ENCODE measurements at regions not wholly inside any gene's neighbourhood (a gene's known extent, or its start where the extent isn't known, plus 50 kb on each side); places are given as distances from the start of the nearest gene placed in this dataset.

DNA sequence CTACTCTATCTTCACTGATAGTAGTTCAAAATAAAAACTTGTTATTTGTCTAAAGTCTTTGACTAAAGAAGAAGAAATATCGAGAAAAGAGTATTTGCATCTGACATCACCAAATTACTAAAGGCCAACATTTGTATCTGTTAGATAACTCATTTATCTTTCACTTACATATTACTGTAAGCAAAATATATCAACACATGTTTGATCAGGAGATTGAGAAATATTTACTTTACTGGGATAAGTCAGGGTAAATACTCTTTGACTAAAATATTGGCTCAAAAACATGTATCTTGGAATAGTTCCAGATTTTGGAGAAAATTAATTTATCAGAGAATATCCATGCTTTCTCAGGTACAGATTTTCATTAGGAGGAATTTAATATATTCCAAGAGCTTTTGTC is 306.0 kb downstream of the TENT5A start (continued):
- TF ChIP-seq, protein P1, sequence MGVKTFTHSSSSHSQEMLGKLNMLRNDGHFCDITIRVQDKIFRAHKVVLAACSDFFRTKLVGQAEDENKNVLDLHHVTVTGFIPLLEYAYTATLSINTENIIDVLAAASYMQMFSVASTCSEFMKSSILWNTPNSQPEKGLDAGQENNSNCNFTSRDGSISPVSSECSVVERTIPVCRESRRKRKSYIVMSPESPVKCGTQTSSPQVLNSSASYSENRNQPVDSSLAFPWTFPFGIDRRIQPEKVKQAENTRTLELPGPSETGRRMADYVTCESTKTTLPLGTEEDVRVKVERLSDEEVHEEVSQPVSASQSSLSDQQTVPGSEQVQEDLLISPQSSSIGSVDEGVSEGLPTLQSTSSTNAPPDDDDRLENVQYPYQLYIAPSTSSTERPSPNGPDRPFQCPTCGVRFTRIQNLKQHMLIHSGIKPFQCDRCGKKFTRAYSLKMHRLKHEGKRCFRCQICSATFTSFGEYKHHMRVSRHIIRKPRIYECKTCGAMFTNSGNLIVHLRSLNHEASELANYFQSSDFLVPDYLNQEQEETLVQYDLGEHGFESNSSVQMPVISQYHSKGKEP (tag by site-specific recombination; IDR thresholded peaks at IDR 0.05) = no peak
- TF ChIP-seq ZNF785 (tag by site-specific recombination; IDR thresholded peaks at IDR 0.05) = no peak
- TF ChIP-seq ZNF350 (tag by site-specific recombination; IDR thresholded peaks at IDR 0.05) = no peak
- no peak for TF ChIP-seq ZNF169 (tag by site-specific recombination; IDR thresholded peaks at IDR 0.05)
- TF ChIP-seq ZNF266 (tag by site-specific recombination; IDR thresholded peaks at IDR 0.05; ENCODE audit: low read depth) = no peak
- no peak for TF ChIP-seq ZNF157 (tag by site-specific recombination; IDR thresholded peaks at IDR 0.05)

DNA sequence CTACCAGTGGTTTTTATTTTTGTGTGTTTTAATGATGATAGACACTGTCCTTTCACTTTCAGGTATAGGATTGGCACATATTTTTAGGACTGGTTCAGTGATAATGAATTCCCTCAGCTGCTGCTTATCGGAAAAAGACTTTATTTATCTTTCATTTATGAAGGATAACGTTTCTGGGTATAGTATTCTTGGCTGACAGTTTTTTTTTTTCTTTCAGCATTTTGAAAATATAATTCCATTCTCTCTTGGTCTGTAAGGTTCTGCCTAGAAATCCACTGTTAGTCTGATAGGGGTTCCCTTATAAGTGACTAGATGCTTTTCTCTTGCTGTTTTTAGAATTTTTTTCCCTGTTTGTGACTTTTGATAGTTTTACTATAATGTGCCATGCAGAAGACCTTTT is 313.1 kb downstream of the TENT5A start:
- ChIA-PET POLR2A (no interaction called here), CTCF (interaction anchor here (1.0 kb wide), 1 partner anchor 27 kb away, joined by 3 read pairs; no protein-coding TSS in a partner anchor)

GRCh38 chr6:81436990-81437389 is 315.5 kb downstream of the TENT5A start:
- H3K27ac ChIP-seq (ENCODE audit: extremely low read depth, low read depth, low read length) = no peak overlapping the region
- no peaks in the 10 kb centered on the region for H3K36me3 ChIP-seq (ENCODE audit: control insufficient read depth in 2 of 2, insufficient read depth in 1 of 2, low read length in 2 of 2)
- H3K4me3 ChIP-seq (ENCODE audit: low read depth, low read length) = no peak overlapping the region
- no peaks in the 10 kb centered on the region; the same call in 1 of the 2 replicates for H3K9me3 ChIP-seq (ENCODE audit: control insufficient read depth, insufficient read depth, low read depth, low read length)
- ChIA-PET POLR2A (no interaction called here), CTCF (no interaction called here)
- no peaks in the 10 kb centered on the region for H3K4me1 ChIP-seq (ENCODE audit: control insufficient read depth, insufficient read depth, low read length)
- TF ChIP-seq ZNF518A (tag by site-specific recombination; conservative IDR thresholded peaks at IDR 0.05; ENCODE audit: low read depth) (peak; percentile 70; the same call in 1 of the 2 replicates), ZNF629 (tag by site-specific recombination; IDR thresholded peaks at IDR 0.05) (no peak), ZNF623 (tag by site-specific recombination; IDR thresholded peaks at IDR 0.05) (peak; percentile 54), REST (tag by site-specific recombination; IDR thresholded peaks at IDR 0.05) (peak; percentile 51; the same call in 1 of the 2 replicates), ZNF664 (tag by site-specific recombination; IDR thresholded peaks at IDR 0.05) (0 out of 2 replicates have a peak, but pooled peaks have one; percentile 15), ZNF560 (tag by site-specific recombination; IDR thresholded peaks at IDR 0.05; ENCODE audit: borderline replicate concordance) (0 out of 2 replicates have a peak, but pooled peaks have one; percentile 32), ZNF514 (tag by site-specific recombination; IDR thresholded peaks at IDR 0.05) (no peak), ZNF843 (tag by site-specific recombination; IDR thresholded peaks at IDR 0.05) (no peak), ZNF426 (tag by site-specific recombination; IDR thresholded peaks at IDR 0.05) (peak; percentile 74), ZNF280C (tag by site-specific recombination; IDR thresholded peaks at IDR 0.05) (no peak), ZBTB8A (tag by site-specific recombination; IDR thresholded peaks at IDR 0.05) (peak; percentile 41; the same call in 1 of the 2 replicates), ZNF140 (tag by site-specific recombination; IDR thresholded peaks at IDR 0.05) (peak; percentile 80)
- TF ChIP-seq, protein P2, sequence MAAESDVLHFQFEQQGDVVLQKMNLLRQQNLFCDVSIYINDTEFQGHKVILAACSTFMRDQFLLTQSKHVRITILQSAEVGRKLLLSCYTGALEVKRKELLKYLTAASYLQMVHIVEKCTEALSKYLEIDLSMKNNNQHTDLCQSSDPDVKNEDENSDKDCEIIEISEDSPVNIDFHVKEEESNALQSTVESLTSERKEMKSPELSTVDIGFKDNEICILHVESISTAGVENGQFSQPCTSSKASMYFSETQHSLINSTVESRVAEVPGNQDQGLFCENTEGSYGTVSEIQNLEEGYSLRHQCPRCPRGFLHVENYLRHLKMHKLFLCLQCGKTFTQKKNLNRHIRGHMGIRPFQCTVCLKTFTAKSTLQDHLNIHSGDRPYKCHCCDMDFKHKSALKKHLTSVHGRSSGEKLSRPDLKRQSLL (tag by site-specific recombination; IDR thresholded peaks at IDR 0.05) = no peak

More for the DNA sequence above, 313.1 kb downstream of the TENT5A start:
- Histone ChIP-seq H3K4me3 (ENCODE audit: low read depth, low read length) (no peak overlapping the region), H3K27ac (ENCODE audit: extremely low read depth, low read depth, low read length) (no peak overlapping the region), H3K36me3 (ENCODE audit: control insufficient read depth in 2 of 2, insufficient read depth in 1 of 2, low read length in 2 of 2) (no peaks in the 10 kb centered on the region), H3K9me3 (ENCODE audit: control insufficient read depth, insufficient read depth, low read depth, low read length) (no peaks in the 10 kb centered on the region; the same call in 1 of the 2 replicates), H3K4me1 (ENCODE audit: control insufficient read depth, insufficient read depth, low read length) (no peaks in the 10 kb centered on the region)
- TF ChIP-seq ZNF121 (tag by site-specific recombination; IDR thresholded peaks at IDR 0.05) = no peak
- TF ChIP-seq SETDB1 (IDR thresholded peaks at IDR 0.05; ENCODE audit: insufficient read length, low read length) = peak; percentile 97
